Astrocyte of the spinal cord (primary cell): ENCODE measurements at regions not wholly inside any gene's neighbourhood (a gene's known extent, or its start where the extent isn't known, plus 50 kb on each side); places are given as distances from the start of the nearest gene placed in this dataset.

Source experiments
- DNase-seq: peaks from one replicate; pipeline ENCODE4 v3.0.0; 2011; ENCODE audit warnings: low read depth, low spot score
- H3K4me3 ChIP-seq: 2 replicates; pipeline ENCODE4 v1.5.1; 2011; ENCODE audit warnings: low read depth, mild to moderate bottlenecking, low read length, moderate library complexity
- in situ Hi-C: cut with HindIII; loops from 2 replicates; pipeline ENCODE4 v1.10.0; 2017; ENCODE audit warnings: low sequenced_read_pairs
- TF ChIP-seq, protein P1 (sequence below): IDR thresholded peaks from 2 replicates; pipeline ENCODE4 v1.5.1; 2012; ENCODE audit warnings: low read depth, mild to moderate bottlenecking, low read length, inconsistent platforms

DNA sequence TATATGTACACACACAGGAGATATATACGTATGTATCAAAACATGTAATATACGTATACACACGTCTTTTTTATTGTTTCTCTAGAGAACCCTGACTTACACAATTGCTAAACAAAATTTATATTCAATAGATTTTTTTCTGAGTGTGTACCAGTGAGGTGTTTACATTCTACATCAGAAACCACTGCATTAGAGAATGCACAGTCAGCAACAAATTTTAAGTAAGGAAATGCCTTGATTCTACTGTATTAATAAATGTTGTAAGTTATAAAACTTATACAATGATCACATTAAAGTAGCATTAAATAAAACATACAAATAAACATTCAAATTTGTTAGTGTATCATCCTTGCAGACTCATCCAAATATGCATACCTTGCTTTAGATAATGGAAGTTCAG lies 376.4 kb upstream of the FAM98A start:
- no peak overlapping the region for H3K4me3 ChIP-seq
- TF ChIP-seq, protein P1, sequence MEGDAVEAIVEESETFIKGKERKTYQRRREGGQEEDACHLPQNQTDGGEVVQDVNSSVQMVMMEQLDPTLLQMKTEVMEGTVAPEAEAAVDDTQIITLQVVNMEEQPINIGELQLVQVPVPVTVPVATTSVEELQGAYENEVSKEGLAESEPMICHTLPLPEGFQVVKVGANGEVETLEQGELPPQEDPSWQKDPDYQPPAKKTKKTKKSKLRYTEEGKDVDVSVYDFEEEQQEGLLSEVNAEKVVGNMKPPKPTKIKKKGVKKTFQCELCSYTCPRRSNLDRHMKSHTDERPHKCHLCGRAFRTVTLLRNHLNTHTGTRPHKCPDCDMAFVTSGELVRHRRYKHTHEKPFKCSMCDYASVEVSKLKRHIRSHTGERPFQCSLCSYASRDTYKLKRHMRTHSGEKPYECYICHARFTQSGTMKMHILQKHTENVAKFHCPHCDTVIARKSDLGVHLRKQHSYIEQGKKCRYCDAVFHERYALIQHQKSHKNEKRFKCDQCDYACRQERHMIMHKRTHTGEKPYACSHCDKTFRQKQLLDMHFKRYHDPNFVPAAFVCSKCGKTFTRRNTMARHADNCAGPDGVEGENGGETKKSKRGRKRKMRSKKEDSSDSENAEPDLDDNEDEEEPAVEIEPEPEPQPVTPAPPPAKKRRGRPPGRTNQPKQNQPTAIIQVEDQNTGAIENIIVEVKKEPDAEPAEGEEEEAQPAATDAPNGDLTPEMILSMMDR: no peak
- no peak for DNase-seq
- in situ Hi-C loops: no loop called here

GRCh38 chr2:33967103-33967502 lies 368.0 kb upstream of the FAM98A start:
- in situ Hi-C loops: no loop called here

DNA sequence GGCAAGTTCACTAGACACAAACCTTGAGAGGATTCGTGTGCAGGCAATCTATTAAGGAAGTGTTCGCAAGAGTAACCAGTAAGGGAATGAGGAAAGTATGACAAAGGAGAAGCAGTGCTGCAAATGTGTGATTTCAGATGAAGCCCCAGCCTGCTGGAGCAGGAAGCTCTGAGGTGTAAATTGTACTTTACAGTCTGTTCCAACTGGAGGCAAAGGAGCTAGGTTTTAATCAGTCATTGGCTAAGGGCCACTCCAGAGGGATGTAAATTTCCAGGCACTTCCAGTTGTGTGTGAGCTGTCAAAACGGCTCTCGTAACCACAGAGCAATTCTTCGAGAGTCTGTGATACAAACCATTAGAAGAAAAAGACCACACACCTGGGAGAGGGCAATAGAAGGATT lies 359.5 kb upstream of the FAM98A start:
- no peak for DNase-seq
- TF ChIP-seq, protein P1: no peak
- in situ Hi-C loops: no loop called here
- no peak overlapping the region for H3K4me3 ChIP-seq

More at GRCh38 chr2:33967103-33967502, 368.0 kb upstream of the FAM98A start:
- DNase-seq: no peak
- H3K4me3 ChIP-seq: no peak overlapping the region
- TF ChIP-seq, protein P1: no peak

- H3K4me3 ChIP-seq: no peak overlapping the region
- no peak for DNase-seq
- TF ChIP-seq, protein P1: no peak
- in situ Hi-C loops: no loop called here
Observed at GRCh38 chr2:33949371-33949770, 350.3 kb upstream of the FAM98A start.

DNA sequence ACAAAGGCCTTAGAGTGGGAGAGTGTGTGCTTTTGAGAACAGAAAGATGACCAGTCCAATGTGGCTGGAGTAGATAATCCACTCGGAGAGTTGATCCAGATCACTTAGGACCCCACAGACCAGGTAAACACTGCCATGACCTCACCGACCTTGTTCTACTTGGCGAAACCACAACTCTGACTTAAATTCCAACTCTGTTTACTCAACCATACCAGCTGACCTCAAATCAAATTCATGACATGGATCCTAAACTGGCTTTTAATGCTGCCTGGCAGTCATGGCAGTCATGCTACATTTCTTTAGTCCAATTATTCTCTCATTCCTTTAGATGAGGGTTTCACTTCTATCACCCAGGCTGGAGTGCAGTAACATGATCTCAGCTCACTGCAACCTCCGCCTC lies 347.1 kb upstream of the FAM98A start:
- in situ Hi-C loops: no loop called here
- TF ChIP-seq, protein P1: no peak
- DNase-seq: no peak
- no peak overlapping the region for H3K4me3 ChIP-seq

DNA sequence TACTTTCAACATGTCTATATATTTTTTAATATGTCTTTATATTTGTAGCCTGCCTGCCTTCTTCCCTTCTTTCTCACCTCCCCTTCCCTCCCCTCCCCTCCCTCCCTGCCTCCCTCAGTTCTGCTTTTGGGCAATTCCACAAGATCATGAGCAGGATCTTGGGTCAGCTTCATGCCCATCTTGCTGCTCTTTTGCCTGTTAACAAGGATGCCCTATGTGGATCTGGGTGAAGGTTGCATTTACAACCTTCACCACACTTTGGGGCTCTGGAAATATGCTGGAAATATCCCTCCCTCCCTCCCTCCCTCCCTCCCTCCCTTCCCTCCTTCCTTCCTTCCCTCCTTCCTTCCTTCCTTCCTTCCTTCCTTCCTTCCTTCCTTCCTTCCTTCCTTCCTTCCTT lies 334.1 kb upstream of the FAM98A start:
- DNase-seq: no peak
- in situ Hi-C loops: no loop called here
- TF ChIP-seq, protein P1: no peak
- H3K4me3 ChIP-seq: no peak overlapping the region

DNA sequence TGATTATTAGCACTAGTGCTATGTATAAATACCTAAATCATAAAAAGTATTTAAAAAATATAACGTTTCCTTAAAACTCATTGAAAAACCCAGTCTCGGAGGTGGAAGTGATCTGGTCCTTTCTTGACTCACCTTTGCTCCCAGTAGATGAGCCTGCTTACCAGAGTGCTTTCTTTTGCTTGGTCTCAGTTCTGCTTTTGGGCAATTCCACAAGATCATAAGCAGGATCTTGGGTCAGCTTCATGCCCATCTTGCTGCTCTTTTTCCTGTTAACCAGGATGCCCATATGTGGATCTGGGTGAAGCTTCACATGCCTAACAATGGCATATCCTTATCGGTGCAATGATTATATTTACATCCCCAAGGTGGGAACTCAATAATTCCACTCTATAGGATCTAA lies 332.1 kb upstream of the FAM98A start:
- H3K4me3 ChIP-seq: no peak overlapping the region
- TF ChIP-seq, protein P1: no peak
- no peak for DNase-seq
- in situ Hi-C loops: no loop called here
